ENCODE measurements at regions not wholly inside any gene's neighbourhood (a gene's known extent, or its start where the extent isn't known, plus 50 kb on each side); places are given as distances from the start of the nearest gene placed in this dataset.
"Not testable (repeated sequence)": the region's sequence is repeated elsewhere in the genome, so short reads cannot be mapped to it uniquely, and the experiment has no call there.

- no peak for DNase-seq
Observed at GRCh38 chr1:148354913-148355308, 128.2 kb downstream of the PPIAL4G start.

- DNase-seq, result no peak
Observed at GRCh38 chr1:148354284-148354912, 128.7 kb downstream of the PPIAL4G start.

- peak; percentile 11 for DNase-seq
Observed at GRCh38 chr1:148353461-148354283, 129.4 kb downstream of the PPIAL4G start.

DNA sequence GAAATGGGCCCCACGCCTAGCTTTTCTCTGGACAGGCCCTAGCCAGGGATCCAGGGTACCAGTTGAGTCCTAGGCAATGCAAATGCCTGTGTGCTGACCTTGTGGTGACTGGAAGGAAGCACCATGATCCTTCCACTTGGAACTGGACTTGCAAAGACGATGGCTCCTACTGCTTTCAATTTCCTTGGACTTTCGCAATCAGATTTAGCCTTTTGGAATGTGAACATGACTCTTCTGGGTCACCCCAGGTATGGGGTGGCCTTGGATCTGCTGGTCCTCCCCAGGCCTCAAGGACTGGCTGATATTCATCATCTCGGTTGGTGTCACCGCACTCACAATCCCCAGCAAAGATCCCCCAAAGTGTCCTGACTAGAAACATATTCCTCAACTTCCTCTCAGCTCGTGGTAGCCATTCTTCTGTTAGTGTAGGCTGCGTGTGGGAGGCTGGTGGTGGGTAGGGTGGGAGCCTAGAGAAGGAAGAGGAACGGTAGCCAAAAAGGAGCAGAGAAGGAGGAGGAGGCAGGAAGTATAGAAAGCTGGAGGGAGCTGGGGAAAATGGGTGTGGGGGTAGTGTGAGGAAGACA, 130.5 kb downstream of the PPIAL4G start:
- no peak for DNase-seq

DNA sequence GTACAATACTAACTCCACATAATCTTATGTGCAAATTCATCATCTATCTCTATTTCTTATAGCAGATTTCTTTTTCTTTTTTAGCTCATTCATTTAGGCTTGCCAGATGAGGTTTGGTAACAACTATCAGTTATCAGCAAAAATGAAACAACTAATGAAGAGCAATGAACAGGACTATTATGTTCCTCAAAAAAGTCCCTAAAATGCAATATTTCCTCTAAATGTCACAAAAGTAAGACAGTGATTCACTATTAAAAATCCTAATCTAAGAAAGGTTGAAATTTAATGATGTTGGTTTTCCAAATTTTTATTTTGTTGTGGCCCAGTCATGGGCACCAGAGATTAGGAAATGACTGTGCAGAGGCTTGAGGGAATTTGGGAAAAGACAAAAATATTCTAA, 135.3 kb downstream of the PPIAL4G start:
- no peak for DNase-seq

GRCh38 chr1:148345659-148346151, 137.4 kb downstream of the PPIAL4G start:
- DNase-seq, result peak; percentile 36

- DNase-seq, result not testable (repeated sequence)
Observed at GRCh38 chr1:148344651-148345050, 138.5 kb downstream of the PPIAL4G start.

GRCh38 chr1:148341729-148342128, 141.4 kb downstream of the PPIAL4G start:
- not testable (repeated sequence) for DNase-seq

- not testable (repeated sequence) for DNase-seq
Observed at GRCh38 chr1:148336121-148336918, 146.8 kb downstream of the PPIAL4G start.

DNA sequence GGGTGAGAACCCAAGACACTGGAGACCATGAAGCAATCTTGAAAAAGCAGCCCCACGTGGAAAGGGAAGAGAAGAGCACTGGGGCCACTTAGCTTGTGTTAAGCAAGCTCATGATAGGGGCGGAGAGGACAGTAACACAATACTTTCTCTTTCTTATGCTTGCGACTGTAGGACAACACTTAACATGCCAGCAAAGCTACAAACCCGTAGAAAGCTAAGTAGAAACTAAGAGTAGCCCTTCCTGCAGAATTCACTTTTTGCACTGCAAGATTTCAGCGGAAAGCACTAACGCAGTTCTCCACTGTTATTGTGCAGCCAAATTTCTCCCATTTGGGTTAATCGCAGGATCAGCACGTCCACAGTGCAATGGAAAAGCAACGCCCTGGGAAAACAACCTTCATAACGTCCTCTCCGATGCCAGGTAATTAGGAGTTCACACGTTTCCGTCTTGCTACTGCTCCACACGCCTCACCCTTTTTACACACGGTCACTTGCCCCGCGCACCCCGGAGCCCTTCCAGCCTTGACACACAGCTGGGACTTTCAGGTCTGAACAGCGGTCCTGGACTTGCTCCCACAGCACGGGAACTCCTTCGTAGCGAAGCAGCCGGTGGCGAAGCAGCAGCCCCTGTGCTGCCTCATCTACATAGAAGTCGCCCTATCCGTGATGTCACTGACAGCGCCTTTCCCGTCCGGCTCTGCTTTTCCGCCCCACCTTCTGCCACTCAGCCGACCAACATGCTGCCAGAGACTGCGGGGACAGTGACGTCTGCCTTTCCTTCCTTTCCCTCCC, 148.6 kb downstream of the PPIAL4G start:
- DNase-seq, result peak; percentile 78

GRCh38 chr1:148333875-148334338, 149.2 kb downstream of the PPIAL4G start:
- DNase-seq, result no peak

DNA sequence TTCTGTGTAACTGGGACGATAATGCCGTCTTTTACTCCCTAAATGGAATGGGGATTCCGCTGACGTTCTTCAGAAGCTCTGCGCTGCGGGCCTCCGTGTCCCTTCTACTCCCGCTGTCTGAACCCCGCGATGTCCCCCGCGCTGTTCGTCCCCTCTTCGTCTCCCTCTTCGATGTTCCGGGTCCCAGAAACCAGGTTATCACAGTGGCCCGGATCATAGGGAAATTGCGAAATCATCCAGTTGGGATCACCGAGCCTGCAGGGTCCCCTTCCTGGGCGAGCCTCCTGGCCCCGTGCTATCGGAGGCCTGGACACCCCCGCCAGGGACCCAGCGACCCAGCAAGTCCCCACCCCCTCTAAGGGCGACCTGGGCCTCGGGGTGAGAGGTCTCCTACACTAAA, 154.2 kb downstream of the PPIAL4G start:
- DNase-seq, result no peak

- not testable (repeated sequence) for DNase-seq
Observed at GRCh38 chr1:148325031-148325430, 158.1 kb downstream of the PPIAL4G start.

- DNase-seq, result not testable (repeated sequence)
Observed at GRCh38 chr1:148324465-148324864, 158.6 kb downstream of the PPIAL4G start.

GRCh38 chr1:148320079-148320478, 163.0 kb downstream of the PPIAL4G start:
- not testable (repeated sequence) for DNase-seq

GRCh38 chr1:148318904-148319242, 164.2 kb downstream of the PPIAL4G start:
- DNase-seq, result no peak

- peak; percentile 62 for DNase-seq
Observed at GRCh38 chr1:148318123-148318903, 164.8 kb downstream of the PPIAL4G start.

- DNase-seq, result no peak
Observed at GRCh38 chr1:148317288-148317985, 165.4 kb upstream of the NBPF11 start.

DNA sequence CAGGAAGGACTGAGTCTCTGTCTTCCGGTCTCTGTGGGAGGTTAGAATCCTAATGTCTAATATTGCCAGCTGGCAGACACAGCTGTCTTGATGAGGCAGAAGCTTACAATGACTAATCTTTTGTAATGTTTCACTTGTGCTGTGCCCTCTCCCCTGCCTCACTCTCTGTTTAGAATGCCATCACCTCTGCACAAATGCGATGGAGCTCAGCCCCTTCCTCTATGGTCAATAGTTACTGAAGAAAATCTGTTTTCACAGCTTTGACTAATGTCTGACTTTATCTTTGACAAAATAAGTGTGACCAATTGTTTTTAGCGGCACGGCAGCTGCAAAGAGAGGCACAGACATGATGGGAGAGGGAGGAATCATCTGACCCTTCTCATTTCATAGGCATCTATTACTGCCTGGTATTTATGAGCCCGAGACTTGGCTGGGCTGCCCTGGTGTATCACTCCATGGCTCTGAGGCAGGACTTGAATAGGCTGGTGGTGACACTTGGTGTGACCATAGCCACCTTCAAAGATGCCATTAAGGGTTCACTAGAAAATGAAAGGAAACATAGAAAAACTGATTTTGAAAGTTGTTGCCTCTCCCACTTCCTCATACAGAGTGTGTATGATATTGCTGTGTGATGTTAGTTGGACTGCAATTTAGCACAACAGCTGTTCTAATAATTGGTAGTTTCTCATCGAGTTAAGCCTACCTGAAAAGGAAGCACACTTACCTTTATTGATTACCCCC, 163.2 kb upstream of the NBPF11 start:
- DNase-seq, result no peak

GRCh38 chr1:148310807-148311206, 158.7 kb upstream of the NBPF11 start:
- DNase-seq, result no peak
